ENCODE measurements at regions not wholly inside any gene's neighbourhood (a gene's known extent, or its start where the extent isn't known, plus 50 kb on each side); places are given as distances from the start of the nearest gene placed in this dataset.

DNA sequence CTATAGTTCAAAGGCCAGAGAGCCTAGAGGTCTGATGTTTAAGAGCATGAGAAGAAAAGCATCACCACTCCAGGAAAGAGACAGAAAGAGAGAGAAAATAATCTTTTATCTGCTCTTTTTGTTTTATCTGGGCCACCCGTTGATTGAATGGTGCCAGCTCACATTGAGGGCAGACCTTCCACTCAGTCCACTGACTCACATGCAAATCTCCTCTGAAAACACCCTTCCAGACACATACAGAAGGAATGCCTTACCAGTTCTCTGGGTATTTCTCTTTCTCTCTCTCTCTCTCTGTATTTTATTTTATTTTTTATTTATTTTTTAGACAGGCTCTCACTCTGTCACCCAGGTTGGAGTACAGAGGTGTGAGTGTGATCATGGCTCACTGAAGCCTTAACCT, 252.5 kb downstream of the DTHD1 start:
- TF ChIP-seq CTCF (conservative IDR thresholded peaks at IDR 0.05) (no peak), EZH2 (IDR thresholded peaks at IDR 0.05; ENCODE audit: low read depth) (no peak)

All from PC-9 (cell line).